ENCODE measurements at regions not wholly inside any gene's neighbourhood (a gene's known extent, or its start where the extent isn't known, plus 50 kb on each side); places are given as distances from the start of the nearest gene placed in this dataset.

- TF ChIP-seq EGR1 (IDR thresholded peaks at IDR 0.05; ENCODE audit: borderline replicate concordance in 1 of 2, low read depth in 2 of 2, low read length in 2 of 2) (no peak), MAX (IDR thresholded peaks at IDR 0.05; ENCODE audit: low read depth, low read length) (peak; percentile 54; the same call in 1 of the 2 replicates), SRF (IDR thresholded peaks at IDR 0.05; ENCODE audit: low read depth in 2 of 2, low read length in 2 of 2) (no peak), TCF3 (IDR thresholded peaks at IDR 0.05; ENCODE audit: borderline replicate concordance, insufficient read depth, low read depth, low read length) (no peak), POU2F2 (IDR thresholded peaks at IDR 0.05; ENCODE audit: borderline replicate concordance, low read depth, low read length) (no peak), HDAC6 (IDR thresholded peaks at IDR 0.05; ENCODE audit: unreplicated experiment) (no peak), CTCF (IDR thresholded peaks at IDR 0.05 in 2 of 3, conservative IDR thresholded peaks at IDR 0.05 in 1 of 3; ENCODE audit: control insufficient read depth in 2 of 3, extremely low read depth in 1 of 3, insufficient read depth in 1 of 3, low read depth in 3 of 3, low read length in 3 of 3) (no peak), NFIC (IDR thresholded peaks at IDR 0.05; ENCODE audit: low read depth, low read length) (no peak), EP300 (IDR thresholded peaks at IDR 0.05; ENCODE audit: borderline replicate concordance in 1 of 2, control insufficient read depth in 1 of 2, low read depth in 2 of 2, low read length in 2 of 2) (peak in 1 of 2 experiments; percentile 59; a peak in 2 of 4 replicates), NBN (IDR thresholded peaks at IDR 0.05) (0 out of 2 replicates have a peak, but pooled peaks have one; percentile 11), STAT3 (IDR thresholded peaks at IDR 0.05; ENCODE audit: low read depth, low read length) (no peak), ZBTB11 (CRISPR knock-in tag; IDR thresholded peaks at IDR 0.05) (no peak), CREM (IDR thresholded peaks at IDR 0.05; ENCODE audit: low read depth) (no peak; the same call in 1 of the 2 replicates), ZBED1 (IDR thresholded peaks at IDR 0.05; ENCODE audit: borderline replicate concordance) (no peak), ZNF687 (IDR thresholded peaks at IDR 0.05) (peak; percentile 79), MYC (IDR thresholded peaks at IDR 0.05; ENCODE audit: insufficient read depth, insufficient read length, insufficient replicate concordance, low read length, severe bottlenecking) (no peak), ELK1 (IDR thresholded peaks at IDR 0.05; ENCODE audit: low read depth, low read length) (no peak)
Measured at GRCh38 chr15:99507504-99508310, 58.1 kb upstream of the MEF2A start (continued).
